IMR-90 (cell line): ENCODE measurements at regions not wholly inside any gene's neighbourhood (a gene's known extent, or its start where the extent isn't known, plus 50 kb on each side); places are given as distances from the start of the nearest gene placed in this dataset.
A peak's percentile ranks its signal among the peaks of the same experiment; 100 is the strongest.

ENCODE experiments used
- ATAC-seq: fragments of 200-7000 bp; cut with Tn5 transposase; 2 replicates; pipeline ENCODE4 v1.9.1; 2020; ENCODE audit warnings: low read depth, mild to moderate bottlenecking, moderate library complexity
- BruUV-seq: library from RNA; stranded (reverse); fragments of 400-500 nt; replicated peaks from 2 replicates; lab custom pipeline; 2021; lab: Mats Ljungman, UMichigan
- CTCF ChIA-PET: fragments of 300-600 bp; formaldehyde crosslinking; extraction: SDS; loops from one replicate; lab custom pipeline; 2021; ENCODE audit warnings: antibody characterized with exemption; lab: Yijun Ruan, JAX
- POLR2A ChIA-PET: fragments of 300-600 bp; sonication (Branson Sonifier 250); formaldehyde crosslinking; loops from one replicate; lab custom pipeline; 2022; ENCODE audit warnings: antibody characterized with exemption; ENCODE audit not compliant: unreplicated experiment; lab: Charles Lee
- DNase-seq: peaks from one replicate; pipeline ENCODE4 v3.0.0; 2013
- H2AFZ ChIP-seq: replicated peaks from 2 replicates; pipeline ENCODE3; 2013; ENCODE audit warnings: low read length, mild to moderate bottlenecking; ENCODE audit not compliant: poor library complexity
- H2AK5ac ChIP-seq: 2 replicates; pipeline ENCODE4 v1.6.1; 2013; ENCODE audit warnings: low read depth, low read length, inconsistent platforms
- H2AK9ac ChIP-seq: replicated peaks from 2 replicates; pipeline ENCODE3; 2013; ENCODE audit warnings: mild to moderate bottlenecking, low read depth, low read length, moderate library complexity; ENCODE audit not compliant: poor library complexity
- H2BK120ac ChIP-seq: 2 replicates; pipeline ENCODE4 v1.6.1; 2013; ENCODE audit warnings: low read depth, low read length, inconsistent platforms
- H2BK15ac ChIP-seq: 3 replicates; pipeline ENCODE4 v1.6.1; 2013; ENCODE audit warnings: low read depth, low read length, inconsistent platforms
- H2BK20ac ChIP-seq: 2 replicates; pipeline ENCODE4 v1.6.1; 2013; ENCODE audit warnings: low read depth, mild to moderate bottlenecking, inconsistent platforms, low read length, moderate library complexity
- H2BK5ac ChIP-seq: 2 replicates; pipeline ENCODE4 v1.6.1; 2013; ENCODE audit warnings: mild to moderate bottlenecking, low read depth, low read length, inconsistent platforms; ENCODE audit not compliant: poor library complexity, severe bottlenecking
- H3K14ac ChIP-seq: replicated peaks from 2 replicates; pipeline ENCODE4 v1.6.1; 2013; ENCODE audit warnings: low read depth, low read length, inconsistent platforms
- H3K18ac ChIP-seq: 2 replicates; pipeline ENCODE4 v1.6.1; 2013; ENCODE audit warnings: low read depth, low read length, control low read depth
- H3K23ac ChIP-seq: 2 replicates; pipeline ENCODE4 v1.6.1; 2013; ENCODE audit warnings: low read depth, low read length, inconsistent platforms
- H3K27ac ChIP-seq: 2 replicates; pipeline ENCODE4 v1.5.1; 2013; ENCODE audit warnings: mild to moderate bottlenecking, control low read depth, low read length; ENCODE audit not compliant: insufficient read depth
- H3K27me3 ChIP-seq: 2 replicates; pipeline ENCODE4 v1.6.1; 2013; ENCODE audit warnings: low read length; ENCODE audit not compliant: control insufficient read depth, insufficient read depth
- H3K36me3 ChIP-seq: 2 replicates; pipeline ENCODE4 v1.6.1; 2013; ENCODE audit warnings: low read length, mixed read lengths; ENCODE audit not compliant: control insufficient read depth, insufficient read depth
- H3K4ac ChIP-seq: 2 replicates; pipeline ENCODE4 v1.6.1; 2013; ENCODE audit warnings: low read depth, low read length, inconsistent platforms
- H3K4me1 ChIP-seq: 2 replicates; pipeline ENCODE4 v1.6.1; 2013; ENCODE audit warnings: low read length, mixed read lengths; ENCODE audit not compliant: control insufficient read depth, insufficient read depth
- H3K4me2 ChIP-seq: 2 replicates; pipeline ENCODE4 v1.6.1; 2013; ENCODE audit warnings: low read depth, mild to moderate bottlenecking, control low read depth, low read length, moderate library complexity
- H3K4me3 ChIP-seq: 2 replicates; pipeline ENCODE4 v1.5.1; 2013; ENCODE audit warnings: low read depth, mild to moderate bottlenecking, control low read depth, low read length, moderate library complexity; ENCODE audit not compliant: insufficient read depth
- H3K56ac ChIP-seq: 2 replicates; pipeline ENCODE4 v1.6.1; 2013; ENCODE audit warnings: low read length, inconsistent platforms; ENCODE audit not compliant: insufficient read depth; ENCODE audit errors: extremely low read depth
- H3K79me1 ChIP-seq, 2 experiments: 2 replicates each; pipeline ENCODE4 v1.6.1; 2013; ENCODE audit warnings: low read length in 2 of 2, inconsistent platforms in 1 of 2, low read depth in 1 of 2
- H3K9ac ChIP-seq: 2 replicates; pipeline ENCODE4 v1.6.1; 2013; ENCODE audit warnings: low read depth, low read length, control low read depth
- H3K9me1 ChIP-seq: 2 replicates; pipeline ENCODE4 v1.6.1; 2013; ENCODE audit warnings: low read length, inconsistent platforms; ENCODE audit not compliant: insufficient read depth
- H3K9me3 ChIP-seq: 2 replicates; pipeline ENCODE4 v1.6.1; 2013; ENCODE audit warnings: low read length; ENCODE audit not compliant: control insufficient read depth, insufficient read depth
- H4K20me1 ChIP-seq: 2 replicates; pipeline ENCODE4 v1.6.1; 2013; ENCODE audit warnings: low read length, inconsistent platforms; ENCODE audit not compliant: insufficient read depth
- H4K5ac ChIP-seq: 2 replicates; pipeline ENCODE4 v1.6.1; 2013; ENCODE audit warnings: mild to moderate bottlenecking, low read depth, low read length, control low read depth
- H4K8ac ChIP-seq, 2 experiments: 2 replicates each; pipeline ENCODE4 v1.6.1; 2013; ENCODE audit warnings: low read depth in 2 of 2, low read length in 2 of 2, control low read depth in 1 of 2, inconsistent platforms in 1 of 2
- H4K91ac ChIP-seq: 2 replicates; pipeline ENCODE4 v1.6.1; 2013; ENCODE audit warnings: low read depth, low read length, inconsistent platforms; ENCODE audit not compliant: insufficient read depth
- BHLHE40 ChIP-seq: fragments of 150-350 bp; IDR thresholded peaks from 2 replicates; pipeline ENCODE4 v1.6.1; 2016; ENCODE audit warnings: mild to moderate bottlenecking, low read depth, low read length
- CEBPB ChIP-seq: IDR thresholded peaks from 2 replicates; pipeline ENCODE4 v1.6.1; 2012; ENCODE audit warnings: low read depth, low read length, improper control_type of control experiment
- CHD1 ChIP-seq: IDR thresholded peaks from 2 replicates; pipeline ENCODE4 v1.6.1; 2012; ENCODE audit warnings: low read depth, low read length, improper control_type of control experiment
- CTCF ChIP-seq: conservative IDR thresholded peaks from 2 replicates; pipeline ENCODE4 v1.5.1; 2012; ENCODE audit warnings: mild to moderate bottlenecking, low read depth, low read length, improper control_type of control experiment
- ELK1 ChIP-seq: fragments of 150-350 bp; IDR thresholded peaks from 2 replicates; pipeline ENCODE4 v1.6.1; 2016; ENCODE audit warnings: low read depth, mild to moderate bottlenecking, low read length, moderate library complexity, borderline replicate concordance
- FOS ChIP-seq: fragments of 150-350 bp; IDR thresholded peaks from 2 replicates; pipeline ENCODE4 v1.6.1; 2016; ENCODE audit warnings: low read depth, low read length
- MAFK ChIP-seq: IDR thresholded peaks from 2 replicates; pipeline ENCODE4 v1.6.1; 2012; ENCODE audit warnings: low read depth, low read length, improper control_type of control experiment
- MAZ ChIP-seq: IDR thresholded peaks from 2 replicates; pipeline ENCODE4 v1.6.1; 2012; ENCODE audit warnings: low read depth, mild to moderate bottlenecking, low read length, improper control_type of control experiment, moderate library complexity, borderline replicate concordance
- MXI1 ChIP-seq: IDR thresholded peaks from 2 replicates; pipeline ENCODE4 v1.6.1; 2012; ENCODE audit warnings: low read depth, mild to moderate bottlenecking, low read length, moderate library complexity, borderline replicate concordance
- NFE2L2 ChIP-seq: fragments of 150-350 bp; IDR thresholded peaks from 2 replicates; pipeline ENCODE4 v1.6.1; 2016; ENCODE audit warnings: low read depth, mild to moderate bottlenecking, low read length
- POLR2A ChIP-seq: IDR thresholded peaks from 2 replicates; pipeline ENCODE4 v1.6.1; 2012; ENCODE audit warnings: mild to moderate bottlenecking, low read depth, low read length
- RAD21 ChIP-seq: IDR thresholded peaks from 2 replicates; pipeline ENCODE4 v1.6.1; 2012; ENCODE audit warnings: low read length, improper control_type of control experiment
- RCOR1 ChIP-seq: IDR thresholded peaks from 2 replicates; pipeline ENCODE4 v1.6.1; 2012; ENCODE audit warnings: mild to moderate bottlenecking, low read length, improper control_type of control experiment; ENCODE audit not compliant: insufficient replicate concordance
- RFX5 ChIP-seq: IDR thresholded peaks from 2 replicates; pipeline ENCODE4 v1.8.0; 2012; ENCODE audit warnings: low read depth, mild to moderate bottlenecking, low read length, moderate library complexity
- SMC3 ChIP-seq: fragments of 150-350 bp; IDR thresholded peaks from 2 replicates; pipeline ENCODE4 v1.6.1; 2016; ENCODE audit warnings: low read depth, mild to moderate bottlenecking, antibody characterized with exemption, low read length, moderate library complexity
- USF2 ChIP-seq: fragments of 150-350 bp; IDR thresholded peaks from 2 replicates; pipeline ENCODE4 v1.6.1; 2017; ENCODE audit warnings: mild to moderate bottlenecking, antibody characterized with exemption, low read length, low read depth
- WGBS, 2 experiments: methylation state at CpG; one replicate each; pipeline versions ENCODE4 v1.1.5 to v1.1.7; 2013; ENCODE audit warnings: missing lambda C conversion rate in 2 of 2; ENCODE audit not compliant: insufficient read length in 1 of 2; ENCODE audit errors: extremely low coverage in 2 of 2; 5-methylcytosine and 5-hydroxymethylcytosine counted together
- dilution Hi-C: fragments of 300-500 bp; cut with HindIII; formaldehyde crosslinking; loops from one replicate; pipeline ENCODE4 v1.14.3; 2018; ENCODE audit warnings: low sequenced_read_pairs; ENCODE audit not compliant: unreplicated experiment
- in situ Hi-C: fragments of 300-500 bp; cut with MboI; formaldehyde crosslinking; loops from 3 replicates; pipeline ENCODE4 v1.14.3; 2019; ENCODE audit warnings: low sequenced_read_pairs, inconsistent platforms, mixed read lengths
- intact Hi-C: fragments of 100-400 bp; cut with micrococcal nuclease; formaldehyde crosslinking; loops from 2 replicates; pipeline ENCODE4 v1.10.0; 2022

GRCh38 chr11:28799316-28799715 is 691.1 kb downstream of the METTL15 start:
- H2BK15ac ChIP-seq, result no peak overlapping the region
- H3K9me3 ChIP-seq, result no peaks in the 10 kb centered on the region
- no peak overlapping the region for H3K4ac ChIP-seq
- intact Hi-C loops (no loop called here), in situ Hi-C loops (no loop called here), dilution Hi-C loops (no loop called here)
- H2BK5ac ChIP-seq, result peak overlapping the region; percentile 15
- H4K8ac ChIP-seq, result peak overlapping the region in 1 of 2 experiments; percentile 35; a peak in 1 of 4 replicates
- no peak overlapping the region for H3K9ac ChIP-seq
- H3K4me1 ChIP-seq, result no peaks in the 10 kb centered on the region
- ATAC-seq, result no peak
- no peak for TF ChIP-seq SMC3
- TF ChIP-seq BHLHE40, result no peak
- TF ChIP-seq MAZ, result no peak
- no peak for TF ChIP-seq CEBPB
- no peak for TF ChIP-seq RCOR1
- no peak for TF ChIP-seq MAFK
- TF ChIP-seq USF2, result no peak
- TF ChIP-seq MXI1, result no peak
- TF ChIP-seq CTCF, result no peak
- no peak for TF ChIP-seq RAD21
- TF ChIP-seq RFX5, result no peak
- TF ChIP-seq POLR2A, result no peak
- TF ChIP-seq FOS, result no peak
- TF ChIP-seq CHD1, result no peak
- no peak for TF ChIP-seq NFE2L2
- TF ChIP-seq ELK1, result no peak
- H2BK20ac ChIP-seq, result 0 out of 2 replicates have a peak overlapping the region, but pooled peaks have one; percentile 26
- no peaks in the 10 kb centered on the region for H3K27me3 ChIP-seq
- H3K56ac ChIP-seq, result no peak overlapping the region
- no peak overlapping the region; the same call in 1 of the 2 replicates for H4K91ac ChIP-seq
- no peak overlapping the region for H2AK5ac ChIP-seq
- H3K36me3 ChIP-seq, result no peaks in the 10 kb centered on the region
- no peak overlapping the region for H4K5ac ChIP-seq
- no peak overlapping the region for H2BK120ac ChIP-seq
- no peak overlapping the region for H3K4me3 ChIP-seq
- no peak overlapping the region for H3K4me2 ChIP-seq
- CTCF ChIA-PET, result no interaction called here
- no peak overlapping the region for H2AFZ ChIP-seq
- H3K23ac ChIP-seq, result 0 out of 2 replicates have a peak overlapping the region, but pooled peaks have one; percentile 35
- no peak for DNase-seq
- WGBS, 2 experiments, result no CpG with 5 or more reads among the region's 2 CpGs
- H2AK9ac ChIP-seq, result no peak overlapping the region
- no peaks in the 10 kb centered on the region for H3K79me1 ChIP-seq
- no peaks in the 10 kb centered on the region for H4K20me1 ChIP-seq
- H3K18ac ChIP-seq, result no peak overlapping the region
- no peak overlapping the region for H3K27ac ChIP-seq
- H3K14ac ChIP-seq, result 0 out of 2 replicates have a peak overlapping the region, but pooled peaks have one; percentile 20
- no peaks in the 10 kb centered on the region for H3K9me1 ChIP-seq
- POLR2A ChIA-PET, result no interaction called here
- no TSS peak for BruUV-seq
